Neural progenitor cell (in vitro differentiated cells): ENCODE measurements at regions not wholly inside any gene's neighbourhood (a gene's known extent, or its start where the extent isn't known, plus 50 kb on each side); places are given as distances from the start of the nearest gene placed in this dataset.

Experiments used
- DNase-seq: peaks from one replicate; pipeline ENCODE4 v3.0.0-alpha.2; 2016; ENCODE audit warnings: low spot score
- H2AFZ ChIP-seq: fragments of 200-600 bp; sonication (generic); replicated peaks from 2 replicates; pipeline ENCODE4 v1.6.1; 2016; ENCODE audit warnings: antibody characterized with exemption
- H3F3A ChIP-seq: fragments of 200-600 bp; sonication (generic); 2 replicates; pipeline ENCODE4 v1.6.1; 2016; ENCODE audit warnings: antibody characterized with exemption, low read depth
- H3K27ac ChIP-seq: fragments of 200-600 bp; sonication (generic); 2 replicates; pipeline ENCODE4 v1.5.1; 2016; ENCODE audit warnings: mild to moderate bottlenecking
- H3K27me3 ChIP-seq: fragments of 200-600 bp; sonication (generic); 2 replicates; pipeline ENCODE4 v1.6.1; 2016; ENCODE audit warnings: mild to moderate bottlenecking, moderate library complexity
- H3K36me3 ChIP-seq: fragments of 200-600 bp; sonication (generic); 2 replicates; pipeline ENCODE4 v1.5.1; 2016
- H3K4me1 ChIP-seq: fragments of 200-600 bp; sonication (generic); 2 replicates; pipeline ENCODE4 v1.6.1; 2016; ENCODE audit warnings: mixed run types
- H3K4me2 ChIP-seq: fragments of 200-600 bp; sonication (generic); 2 replicates; pipeline ENCODE4 v1.6.1; 2016
- H3K4me3 ChIP-seq: fragments of 200-600 bp; sonication (generic); 2 replicates; pipeline ENCODE4 v1.5.1; 2016
- H3K79me2 ChIP-seq: fragments of 200-600 bp; sonication (generic); 2 replicates; pipeline ENCODE4 v1.6.1; 2016; ENCODE audit warnings: low read depth
- H3K9ac ChIP-seq: fragments of 200-600 bp; sonication (generic); 2 replicates; pipeline ENCODE4 v1.6.1; 2016
- H3K9me3 ChIP-seq: fragments of 200-600 bp; sonication (generic); 2 replicates; pipeline ENCODE4 v1.5.1; 2016; ENCODE audit warnings: low read depth
- H4K20me1 ChIP-seq: fragments of 200-600 bp; sonication (generic); 2 replicates; pipeline ENCODE4 v1.6.1; 2016; ENCODE audit warnings: low read depth
- H3K27ac Mint-ChIP-seq: 3 replicates; pipeline ENCODE4 v1.8.0; 2021; ENCODE audit warnings: mixed read lengths
- H3K27me3 Mint-ChIP-seq: 2 replicates; pipeline ENCODE4 v1.8.0; 2022; ENCODE audit warnings: low read depth, mild to moderate bottlenecking, inconsistent platforms, moderate library complexity, mixed read lengths; ENCODE audit not compliant: insufficient read depth
- H3K36me3 Mint-ChIP-seq: 3 replicates; pipeline ENCODE4 v1.8.0; 2021; ENCODE audit warnings: mixed read lengths
- H3K4me1 Mint-ChIP-seq: 3 replicates; pipeline ENCODE4 v1.8.0; 2021; ENCODE audit warnings: mixed read lengths
- H3K4me3 Mint-ChIP-seq: 3 replicates; pipeline ENCODE4 v1.8.0; 2021; ENCODE audit warnings: mild to moderate bottlenecking, moderate library complexity, mixed read lengths
- H3K9me3 Mint-ChIP-seq: 3 replicates; pipeline ENCODE4 v1.8.0; 2020; ENCODE audit warnings: mixed read lengths
- EZH2 ChIP-seq: fragments of 200-600 bp; sonication (generic); IDR thresholded peaks from 2 replicates; pipeline ENCODE4 v1.6.1; 2017; ENCODE audit warnings: antibody characterized with exemption, mild to moderate bottlenecking, moderate library complexity
- EZH2phosphoT487 ChIP-seq: fragments of 200-600 bp; sonication (generic); IDR thresholded peaks from 2 replicates; pipeline ENCODE4 v1.6.1; 2017; ENCODE audit warnings: antibody characterized with exemption
- TF ChIP-seq, protein P1 (sequence below): fragments of 200-600 bp; sonication (generic); IDR thresholded peaks from 2 replicates; pipeline ENCODE4 v1.5.1; 2017; ENCODE audit warnings: antibody characterized with exemption, mild to moderate bottlenecking

DNA sequence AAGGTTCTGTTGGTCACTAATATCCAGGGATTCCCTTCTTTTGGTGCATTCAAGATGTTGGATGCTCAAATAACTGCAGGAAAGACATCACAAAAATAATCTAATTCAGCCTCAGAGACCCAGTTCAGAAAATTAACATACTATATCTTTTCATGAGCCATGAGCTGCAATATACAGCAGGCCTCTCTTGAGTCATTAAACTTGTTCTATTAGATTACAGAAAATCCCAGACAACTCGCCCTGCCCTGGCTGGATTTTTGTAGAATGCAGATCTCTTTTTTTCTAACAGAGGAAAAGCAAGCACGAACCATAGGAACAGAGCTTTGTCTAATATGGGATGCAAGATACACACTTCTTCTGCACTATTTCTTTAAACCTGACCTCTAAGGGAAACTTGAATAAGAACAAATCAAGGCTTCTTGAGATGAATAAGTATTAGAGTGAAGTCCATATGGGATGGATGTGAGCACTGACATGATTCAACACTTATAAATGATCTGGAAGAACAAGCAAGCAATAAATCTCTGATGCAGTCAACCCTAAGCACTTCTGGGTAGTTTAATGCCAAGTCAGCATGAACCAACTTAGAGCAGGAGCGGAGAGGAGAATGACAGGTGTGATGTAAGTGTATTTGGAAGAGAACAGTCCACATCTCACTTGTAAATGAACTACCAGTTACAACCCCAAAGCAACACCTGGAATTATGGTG lies 70.7 kb upstream of the GNAO1 start:
- Histone ChIP-seq H3K9me3 (no peaks in the 10 kb centered on the region), H3K9ac (no peak overlapping the region), H3K4me1 (peaks cover 31% of the 10 kb centered on the region), H3K4me2 (no peak overlapping the region), H3K36me3 (no peaks in the 10 kb centered on the region), H3K79me2 (no peaks in the 10 kb centered on the region), H3K27ac (no peak overlapping the region), H2AFZ (no peak overlapping the region), H3F3A (peaks cover 24% of the 10 kb centered on the region), H3K4me3 (no peak overlapping the region), H4K20me1 (no peaks in the 10 kb centered on the region), H3K27me3 (no peaks in the 10 kb centered on the region)
- peaks cover 4% of the 10 kb centered on the region for H3K27me3 Mint-ChIP-seq
- peak overlapping the region; percentile 2 for H3K27ac Mint-ChIP-seq
- no peaks in the 10 kb centered on the region for H3K36me3 Mint-ChIP-seq
- H3K4me1 Mint-ChIP-seq: peaks cover 30% of the 10 kb centered on the region
- H3K4me3 Mint-ChIP-seq: no peak overlapping the region
- TF ChIP-seq, protein P1, sequence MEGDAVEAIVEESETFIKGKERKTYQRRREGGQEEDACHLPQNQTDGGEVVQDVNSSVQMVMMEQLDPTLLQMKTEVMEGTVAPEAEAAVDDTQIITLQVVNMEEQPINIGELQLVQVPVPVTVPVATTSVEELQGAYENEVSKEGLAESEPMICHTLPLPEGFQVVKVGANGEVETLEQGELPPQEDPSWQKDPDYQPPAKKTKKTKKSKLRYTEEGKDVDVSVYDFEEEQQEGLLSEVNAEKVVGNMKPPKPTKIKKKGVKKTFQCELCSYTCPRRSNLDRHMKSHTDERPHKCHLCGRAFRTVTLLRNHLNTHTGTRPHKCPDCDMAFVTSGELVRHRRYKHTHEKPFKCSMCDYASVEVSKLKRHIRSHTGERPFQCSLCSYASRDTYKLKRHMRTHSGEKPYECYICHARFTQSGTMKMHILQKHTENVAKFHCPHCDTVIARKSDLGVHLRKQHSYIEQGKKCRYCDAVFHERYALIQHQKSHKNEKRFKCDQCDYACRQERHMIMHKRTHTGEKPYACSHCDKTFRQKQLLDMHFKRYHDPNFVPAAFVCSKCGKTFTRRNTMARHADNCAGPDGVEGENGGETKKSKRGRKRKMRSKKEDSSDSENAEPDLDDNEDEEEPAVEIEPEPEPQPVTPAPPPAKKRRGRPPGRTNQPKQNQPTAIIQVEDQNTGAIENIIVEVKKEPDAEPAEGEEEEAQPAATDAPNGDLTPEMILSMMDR: no peak
- TF ChIP-seq EZH2phosphoT487 (no peak), EZH2 (no peak)
- no peaks in the 10 kb centered on the region for H3K9me3 Mint-ChIP-seq
- no peak for DNase-seq

DNA sequence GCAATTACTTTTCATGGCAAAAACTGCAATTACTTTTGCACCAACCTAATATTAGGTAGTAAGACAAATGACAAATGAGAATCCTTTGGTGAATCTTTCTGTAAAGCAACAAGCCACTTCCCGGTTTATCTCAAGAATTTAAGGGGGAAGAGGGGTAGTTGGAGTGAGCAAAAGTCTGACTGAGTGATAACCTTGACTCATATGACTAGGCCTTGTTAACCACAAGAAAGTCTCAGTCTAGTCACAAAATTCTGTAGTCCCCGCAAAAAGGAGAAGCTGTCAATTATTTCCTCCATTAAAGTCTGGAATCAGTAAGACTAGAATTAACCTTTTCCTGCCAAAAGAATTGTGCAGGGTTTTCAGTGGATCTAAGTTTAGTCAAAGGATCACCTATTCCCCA lies 72.2 kb upstream of the GNAO1 start:
- TF ChIP-seq EZH2 (no peak), EZH2phosphoT487 (no peak)
- TF ChIP-seq, protein P1: no peak
- Mint-ChIP-seq H3K36me3 (no peaks in the 10 kb centered on the region), H3K4me1 (peaks cover 31% of the 10 kb centered on the region), H3K9me3 (no peaks in the 10 kb centered on the region), H3K27me3 (peaks cover 4% of the 10 kb centered on the region), H3K4me3 (no peak overlapping the region), H3K27ac (no peak overlapping the region)
- Histone ChIP-seq H3K4me2 (no peak overlapping the region), H3K4me3 (no peak overlapping the region), H2AFZ (no peak overlapping the region), H3K4me1 (peaks cover 33% of the 10 kb centered on the region), H3K9ac (no peak overlapping the region), H3K27ac (no peak overlapping the region), H3K79me2 (no peaks in the 10 kb centered on the region), H3K36me3 (no peaks in the 10 kb centered on the region), H4K20me1 (no peaks in the 10 kb centered on the region), H3K9me3 (no peaks in the 10 kb centered on the region), H3F3A (peaks cover 21% of the 10 kb centered on the region), H3K27me3 (no peaks in the 10 kb centered on the region)
- no peak for DNase-seq

DNA sequence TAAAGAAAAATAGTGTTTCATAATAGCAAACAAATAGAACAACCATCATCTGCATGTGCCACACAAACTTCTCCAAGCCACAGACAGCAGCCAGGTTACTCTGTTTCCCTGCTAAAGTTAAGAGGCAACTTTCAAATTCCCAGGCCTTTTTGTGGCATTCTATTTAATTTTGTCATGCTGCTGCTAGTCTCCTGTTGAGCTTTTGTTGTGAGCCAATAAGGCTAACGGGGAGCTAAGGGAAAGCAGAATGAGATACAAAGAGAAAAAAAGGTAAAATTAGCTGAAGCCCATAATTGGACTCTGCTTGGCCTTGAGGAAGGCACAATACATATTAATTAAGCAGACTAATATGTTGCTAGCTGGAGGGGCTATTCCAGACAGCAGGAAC lies 74.7 kb upstream of the GNAO1 start:
- H3K27me3 Mint-ChIP-seq: peaks cover 2% of the 10 kb centered on the region
- Histone ChIP-seq H3K27me3 (no peaks in the 10 kb centered on the region), H3K4me3 (peak overlapping the region; percentile 16), H3K9me3 (no peaks in the 10 kb centered on the region), H4K20me1 (no peaks in the 10 kb centered on the region), H3K27ac (no peak overlapping the region), H3F3A (peaks cover 21% of the 10 kb centered on the region), H2AFZ (no peak overlapping the region), H3K36me3 (no peaks in the 10 kb centered on the region), H3K4me1 (peaks cover 44% of the 10 kb centered on the region), H3K4me2 (peak overlapping the region; percentile 61), H3K9ac (no peak overlapping the region), H3K79me2 (no peaks in the 10 kb centered on the region)
- H3K9me3 Mint-ChIP-seq: no peaks in the 10 kb centered on the region
- TF ChIP-seq, protein P1: no peak
- TF ChIP-seq EZH2phosphoT487 (peak; percentile 74), EZH2 (no peak)
- DNase-seq: peak; percentile 74
- H3K4me3 Mint-ChIP-seq: no peak overlapping the region
- H3K27ac Mint-ChIP-seq: peak overlapping the region; percentile 83
- peaks cover 48% of the 10 kb centered on the region for H3K4me1 Mint-ChIP-seq
- H3K36me3 Mint-ChIP-seq: no peaks in the 10 kb centered on the region
